ENCODE measurements at regions not wholly inside any gene's neighbourhood (a gene's known extent, or its start where the extent isn't known, plus 50 kb on each side); places are given as distances from the start of the nearest gene placed in this dataset.

DNA sequence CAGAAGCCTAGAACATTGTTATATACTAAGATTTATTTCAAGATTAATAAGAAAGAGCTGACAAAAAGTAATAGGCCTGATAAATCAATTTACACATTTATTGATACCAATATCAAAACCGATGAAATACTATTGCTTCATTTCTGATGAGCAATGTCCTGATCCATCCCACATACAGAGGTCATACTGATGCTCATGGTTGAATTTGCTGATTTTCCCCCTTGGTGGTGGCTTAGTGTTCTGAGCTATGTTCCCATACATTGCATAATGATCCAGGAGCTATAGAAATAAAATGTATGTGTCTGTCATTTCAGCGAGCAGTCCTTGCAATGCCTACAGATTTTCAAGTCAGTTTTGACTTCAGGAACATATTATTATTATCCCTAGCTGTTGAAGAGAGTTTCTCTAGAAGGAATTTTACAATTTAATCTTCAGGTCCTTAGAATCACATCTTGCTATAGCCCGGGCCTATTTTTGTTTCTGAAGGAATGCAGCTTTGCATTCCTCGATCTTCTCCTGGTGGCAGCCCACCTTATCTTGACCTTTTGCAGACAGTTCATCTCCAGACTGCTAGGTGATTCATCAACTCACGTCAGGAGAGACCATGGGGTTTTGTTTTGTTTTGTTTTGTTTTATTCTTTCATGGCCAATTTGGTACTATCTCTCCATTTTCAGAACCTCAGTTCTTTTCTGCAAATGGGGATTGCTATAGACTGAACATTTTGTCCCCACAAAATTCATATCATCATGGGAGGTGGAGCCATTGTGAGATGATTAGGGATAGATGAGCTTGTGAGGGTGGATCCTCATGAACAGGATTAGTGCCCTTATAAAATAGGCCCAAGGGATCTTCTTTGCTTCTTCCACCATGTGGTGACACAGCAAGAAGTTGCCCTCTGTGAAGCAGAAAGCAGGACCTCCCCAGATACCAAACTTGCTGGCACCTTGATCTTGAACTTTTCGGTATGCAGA, 465.6 kb upstream of the IGFBP3 start:
- H3K4me1 ChIP-seq (ENCODE audit: low read depth, poor library complexity, severe bottlenecking), result no peaks in the 10 kb centered on the region
- TF ChIP-seq CTCF (conservative IDR thresholded peaks at IDR 0.05; ENCODE audit: low read depth, low read length), result no peak
- H3K9ac ChIP-seq, result no peak overlapping the region
- no peaks in the 10 kb centered on the region for H3K27me3 ChIP-seq (ENCODE audit: insufficient read depth, low read depth)
- no peaks in the 10 kb centered on the region for H4K20me1 ChIP-seq (ENCODE audit: insufficient read depth)
- no peaks in the 10 kb centered on the region for H3K36me3 ChIP-seq (ENCODE audit: insufficient read depth)
- H3K79me2 ChIP-seq (ENCODE audit: insufficient read depth, low read depth), result no peaks in the 10 kb centered on the region
- H3K27ac ChIP-seq, result no peak overlapping the region
- H3K4me3 ChIP-seq (IDR thresholded peaks at IDR 0.05; ENCODE audit: insufficient read depth, low read depth, low read length), result no peak overlapping the region
- no peak overlapping the region for H3K4me2 ChIP-seq
- no peak overlapping the region for H2AFZ ChIP-seq (ENCODE audit: low read depth)

- no peak overlapping the region for H3K4me2 ChIP-seq
- no peak for TF ChIP-seq CTCF (conservative IDR thresholded peaks at IDR 0.05; ENCODE audit: low read depth, low read length)
- H3K27me3 ChIP-seq (ENCODE audit: insufficient read depth, low read depth), result no peaks in the 10 kb centered on the region
- H3K4me3 ChIP-seq (IDR thresholded peaks at IDR 0.05; ENCODE audit: insufficient read depth, low read depth, low read length), result no peak overlapping the region
- no peaks in the 10 kb centered on the region for H3K4me1 ChIP-seq (ENCODE audit: low read depth, poor library complexity, severe bottlenecking)
- H4K20me1 ChIP-seq (ENCODE audit: insufficient read depth), result no peaks in the 10 kb centered on the region
- no peak overlapping the region for H3K27ac ChIP-seq
- no peak overlapping the region for H2AFZ ChIP-seq (ENCODE audit: low read depth)
- H3K79me2 ChIP-seq (ENCODE audit: insufficient read depth, low read depth), result no peaks in the 10 kb centered on the region
- H3K9ac ChIP-seq, result no peak overlapping the region
- no peaks in the 10 kb centered on the region for H3K36me3 ChIP-seq (ENCODE audit: insufficient read depth)
Observed at GRCh38 chr7:46385662-46386309, 464.7 kb upstream of the IGFBP3 start.

GRCh38 chr7:46383605-46384004, 462.5 kb upstream of the IGFBP3 start:
- Histone ChIP-seq H3K27ac (no peak overlapping the region), H3K4me2 (no peak overlapping the region), H3K4me3 (IDR thresholded peaks at IDR 0.05; ENCODE audit: insufficient read depth, low read depth, low read length) (no peak overlapping the region), H4K20me1 (ENCODE audit: insufficient read depth) (no peaks in the 10 kb centered on the region), H3K79me2 (ENCODE audit: insufficient read depth, low read depth) (no peaks in the 10 kb centered on the region), H3K4me1 (ENCODE audit: low read depth, poor library complexity, severe bottlenecking) (no peaks in the 10 kb centered on the region), H3K9ac (no peak overlapping the region), H3K27me3 (ENCODE audit: insufficient read depth, low read depth) (no peaks in the 10 kb centered on the region), H3K36me3 (ENCODE audit: insufficient read depth) (no peaks in the 10 kb centered on the region), H2AFZ (ENCODE audit: low read depth) (no peak overlapping the region)
- no peak for TF ChIP-seq CTCF (conservative IDR thresholded peaks at IDR 0.05; ENCODE audit: low read depth, low read length)

DNA sequence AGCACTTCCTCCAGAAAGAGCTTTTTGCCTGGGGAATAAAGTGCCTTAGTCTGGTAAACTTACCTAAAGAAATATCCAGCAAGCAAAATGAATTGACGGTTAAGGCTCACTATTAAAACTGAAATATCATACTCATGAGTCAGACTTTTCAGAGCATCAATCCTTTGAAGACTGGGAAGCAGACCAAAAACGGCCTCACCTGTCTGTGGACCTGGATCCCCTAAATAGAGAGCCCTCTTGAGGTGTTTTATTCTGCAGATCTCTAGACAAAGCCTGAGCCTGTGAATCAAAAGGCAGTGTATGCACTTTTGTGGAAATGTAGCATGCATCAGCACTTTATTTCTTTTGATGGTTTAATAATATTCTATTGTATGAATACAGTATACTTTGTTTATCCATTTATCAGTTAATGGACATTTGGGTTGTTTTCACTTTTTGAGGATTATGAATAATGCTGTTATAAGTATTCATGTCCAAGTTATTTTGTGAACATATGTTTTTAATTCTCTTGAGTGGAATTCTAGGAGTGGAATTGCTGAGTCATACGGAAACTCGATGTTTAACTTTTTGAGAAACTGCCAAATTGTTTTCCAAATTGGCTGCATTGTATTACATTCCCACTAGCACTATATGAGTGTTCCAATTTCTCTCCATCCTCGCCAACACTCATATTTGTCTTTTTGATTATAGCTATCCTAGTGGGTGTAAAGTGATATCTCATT, 449.0 kb upstream of the IGFBP3 start:
- H3K9ac ChIP-seq, result no peak overlapping the region
- H3K27me3 ChIP-seq (ENCODE audit: insufficient read depth, low read depth), result no peaks in the 10 kb centered on the region
- no peak overlapping the region for H3K4me2 ChIP-seq
- no peak overlapping the region for H3K4me3 ChIP-seq (IDR thresholded peaks at IDR 0.05; ENCODE audit: insufficient read depth, low read depth, low read length)
- H3K79me2 ChIP-seq (ENCODE audit: insufficient read depth, low read depth), result no peaks in the 10 kb centered on the region
- H4K20me1 ChIP-seq (ENCODE audit: insufficient read depth), result no peaks in the 10 kb centered on the region
- TF ChIP-seq CTCF (conservative IDR thresholded peaks at IDR 0.05; ENCODE audit: low read depth, low read length), result no peak
- H3K36me3 ChIP-seq (ENCODE audit: insufficient read depth), result no peaks in the 10 kb centered on the region
- H2AFZ ChIP-seq (ENCODE audit: low read depth), result no peak overlapping the region
- H3K27ac ChIP-seq, result no peak overlapping the region
- no peaks in the 10 kb centered on the region for H3K4me1 ChIP-seq (ENCODE audit: low read depth, poor library complexity, severe bottlenecking)
